GM12892 (cell line): ENCODE measurements at regions not wholly inside any gene's neighbourhood (a gene's known extent, or its start where the extent isn't known, plus 50 kb on each side); places are given as distances from the start of the nearest gene placed in this dataset.

Source experiments
- POLR2A ChIP-seq: IDR thresholded peaks from 2 replicates; pipeline ENCODE4 v1.6.1; 2011; ENCODE audit warnings: low read depth, low read length, control low read depth
- POLR2AphosphoS5 ChIP-seq: IDR thresholded peaks from 2 replicates; pipeline ENCODE4 v1.6.1; 2011; ENCODE audit warnings: low read depth, low read length, control low read depth

DNA sequence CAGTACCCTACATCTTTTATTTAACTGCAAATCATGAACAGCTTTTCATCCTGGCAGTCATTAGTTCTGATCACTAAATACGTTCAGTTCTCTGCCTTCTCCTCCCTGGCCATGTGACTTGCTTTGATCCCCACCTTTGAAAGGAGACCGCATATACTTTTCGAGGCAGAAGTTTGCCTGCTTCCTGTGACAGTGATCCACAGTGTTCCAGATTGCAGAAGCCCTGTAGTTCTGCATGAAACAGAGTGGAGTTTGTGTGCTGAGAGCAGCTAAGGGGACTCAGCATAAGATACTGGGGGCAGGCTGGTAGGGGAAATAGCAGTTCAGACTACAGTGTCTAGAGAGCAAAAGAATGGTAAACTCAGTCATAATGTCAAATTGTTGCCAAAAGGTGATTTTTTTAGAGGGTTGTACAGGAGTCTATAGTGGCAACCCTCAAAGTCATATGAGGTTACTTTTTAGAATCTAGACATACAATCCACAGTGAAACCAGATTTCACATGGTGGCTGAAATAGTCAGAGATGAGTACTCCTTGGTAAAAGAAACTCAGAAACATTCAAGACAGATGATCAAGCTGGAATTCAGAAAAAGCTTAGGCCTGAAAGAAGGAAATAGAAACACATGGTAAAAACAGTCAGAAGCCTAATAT lies 1800.4 kb upstream of the CELF4 start:
- no peak for TF ChIP-seq POLR2A
- TF ChIP-seq POLR2AphosphoS5 = no peak
